Glutamatergic neuron (in vitro differentiated cells): ENCODE measurements at regions not wholly inside any gene's neighbourhood (a gene's known extent, or its start where the extent isn't known, plus 50 kb on each side); places are given as distances from the start of the nearest gene placed in this dataset.

Experiments used
- DNase-seq: peaks from one replicate; pipeline ENCODE4 v3.0.0; 2022
- H3K27ac Mint-ChIP-seq: one replicate; pipeline ENCODE4 v1.8.0; 2020; ENCODE audit warnings: mild to moderate bottlenecking, mixed read lengths, inconsistent platforms; ENCODE audit not compliant: unreplicated experiment
- H3K27me3 Mint-ChIP-seq: one replicate; pipeline ENCODE4 v1.8.0; 2020; ENCODE audit warnings: mild to moderate bottlenecking, moderate library complexity, mixed read lengths, inconsistent platforms; ENCODE audit not compliant: unreplicated experiment
- H3K36me3 Mint-ChIP-seq: one replicate; pipeline ENCODE4 v1.8.0; 2020; ENCODE audit warnings: mild to moderate bottlenecking, mixed read lengths, inconsistent platforms; ENCODE audit not compliant: unreplicated experiment
- H3K4me1 Mint-ChIP-seq: one replicate; pipeline ENCODE4 v1.8.0; 2020; ENCODE audit warnings: mild to moderate bottlenecking, low read depth, mixed read lengths, inconsistent platforms; ENCODE audit not compliant: unreplicated experiment
- H3K4me3 Mint-ChIP-seq: one replicate; pipeline ENCODE4 v1.8.0; 2020; ENCODE audit warnings: mild to moderate bottlenecking, mixed read lengths, inconsistent platforms; ENCODE audit not compliant: unreplicated experiment
- H3K9me3 Mint-ChIP-seq: one replicate; pipeline ENCODE4 v1.8.0; 2020; ENCODE audit warnings: mild to moderate bottlenecking, moderate library complexity, mixed read lengths, inconsistent platforms; ENCODE audit not compliant: unreplicated experiment
- TF ChIP-seq, protein P1 (sequence below): fragments of 200-600 bp; sonication (generic); IDR thresholded peaks from one replicate; pipeline ENCODE4 v1.5.0; 2021; ENCODE audit not compliant: partially characterized antibody, unreplicated experiment

DNA sequence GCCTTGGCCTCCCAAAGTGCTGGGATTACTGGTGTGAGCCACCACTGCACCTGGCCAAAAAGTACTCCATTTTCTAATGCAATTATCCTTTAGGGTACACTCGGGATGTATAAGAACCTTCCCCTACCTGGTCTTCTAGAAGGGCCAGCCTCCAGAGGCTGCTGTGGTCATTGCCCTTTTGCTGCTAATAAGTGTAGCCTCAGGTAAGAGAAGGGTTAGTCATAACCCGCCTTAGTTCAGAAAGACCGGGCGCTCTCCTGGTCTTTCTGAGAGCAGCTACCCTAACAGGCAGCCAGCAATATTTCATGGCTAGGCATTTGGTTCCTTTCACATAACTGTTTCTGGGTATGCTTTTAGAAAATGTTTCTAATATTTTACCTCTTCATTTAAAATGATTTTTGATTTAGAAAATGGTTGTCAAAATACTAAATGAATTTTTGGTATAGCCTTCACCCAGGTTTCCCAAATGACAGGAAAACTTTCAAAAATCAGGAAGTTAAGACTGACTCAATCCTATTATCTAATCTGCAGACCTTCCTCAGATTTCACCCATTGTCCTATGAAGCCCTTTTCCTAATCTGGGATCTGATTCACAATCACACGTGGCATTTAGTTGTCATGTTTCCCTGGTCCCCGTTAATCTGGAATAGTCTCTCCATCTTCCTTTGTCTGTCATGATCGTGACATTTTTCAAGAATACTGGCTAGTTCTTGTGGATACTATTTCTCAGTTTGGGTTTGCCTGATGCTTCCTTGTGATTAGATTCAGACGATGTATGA, 479.0 kb downstream of the SIPA1L2 start:
- no peak for DNase-seq
- Mint-ChIP-seq H3K27me3 (peaks cover 2% of the 10 kb centered on the region), H3K4me3 (no peak overlapping the region), H3K36me3 (no peaks in the 10 kb centered on the region), H3K9me3 (no peaks in the 10 kb centered on the region), H3K27ac (no peak overlapping the region), H3K4me1 (no peaks in the 10 kb centered on the region)
- TF ChIP-seq, protein P1, sequence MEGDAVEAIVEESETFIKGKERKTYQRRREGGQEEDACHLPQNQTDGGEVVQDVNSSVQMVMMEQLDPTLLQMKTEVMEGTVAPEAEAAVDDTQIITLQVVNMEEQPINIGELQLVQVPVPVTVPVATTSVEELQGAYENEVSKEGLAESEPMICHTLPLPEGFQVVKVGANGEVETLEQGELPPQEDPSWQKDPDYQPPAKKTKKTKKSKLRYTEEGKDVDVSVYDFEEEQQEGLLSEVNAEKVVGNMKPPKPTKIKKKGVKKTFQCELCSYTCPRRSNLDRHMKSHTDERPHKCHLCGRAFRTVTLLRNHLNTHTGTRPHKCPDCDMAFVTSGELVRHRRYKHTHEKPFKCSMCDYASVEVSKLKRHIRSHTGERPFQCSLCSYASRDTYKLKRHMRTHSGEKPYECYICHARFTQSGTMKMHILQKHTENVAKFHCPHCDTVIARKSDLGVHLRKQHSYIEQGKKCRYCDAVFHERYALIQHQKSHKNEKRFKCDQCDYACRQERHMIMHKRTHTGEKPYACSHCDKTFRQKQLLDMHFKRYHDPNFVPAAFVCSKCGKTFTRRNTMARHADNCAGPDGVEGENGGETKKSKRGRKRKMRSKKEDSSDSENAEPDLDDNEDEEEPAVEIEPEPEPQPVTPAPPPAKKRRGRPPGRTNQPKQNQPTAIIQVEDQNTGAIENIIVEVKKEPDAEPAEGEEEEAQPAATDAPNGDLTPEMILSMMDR = no peak

DNA sequence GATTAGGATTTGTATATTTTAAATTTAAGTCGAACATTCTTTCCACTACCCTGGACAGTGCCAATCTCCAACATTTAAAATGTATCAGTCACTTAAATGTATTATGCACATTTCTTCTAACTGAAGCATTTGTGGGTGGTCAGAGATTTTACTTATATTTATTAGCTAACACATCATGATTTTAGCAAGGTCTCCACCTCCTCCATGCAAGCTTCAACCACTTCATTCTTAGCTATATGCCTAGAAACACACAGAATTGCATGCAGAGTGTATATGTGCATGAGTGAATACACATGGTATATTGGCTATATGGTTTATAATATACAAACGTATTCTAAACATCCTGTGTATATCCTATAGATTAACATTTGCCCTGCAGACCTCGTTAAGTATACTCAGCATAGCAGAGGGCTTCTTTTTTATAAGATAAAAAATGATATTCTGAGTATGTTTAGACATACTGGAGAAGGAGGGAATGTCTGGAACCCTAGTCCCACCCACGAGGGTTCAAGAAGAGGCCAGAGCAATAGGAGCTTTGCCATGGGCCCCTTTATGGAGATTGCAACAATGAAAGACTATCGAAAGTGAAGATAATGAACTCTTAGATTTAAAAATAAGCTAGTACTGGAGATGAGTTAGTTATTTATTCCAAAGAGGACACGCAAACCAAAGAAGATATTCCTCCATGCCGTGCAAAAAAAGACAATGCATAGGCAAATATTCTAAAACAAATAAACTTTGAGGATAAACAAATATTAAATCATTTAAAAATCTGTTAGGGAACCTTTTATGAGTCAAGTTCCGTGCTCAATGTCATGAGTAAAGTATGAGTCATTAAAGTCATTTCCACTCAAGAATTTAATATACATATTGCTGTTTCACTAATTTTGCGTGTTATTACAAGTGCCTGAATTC, 480.4 kb downstream of the SIPA1L2 start:
- Mint-ChIP-seq H3K9me3 (no peaks in the 10 kb centered on the region), H3K36me3 (no peaks in the 10 kb centered on the region), H3K4me3 (no peak overlapping the region), H3K27me3 (peaks cover 2% of the 10 kb centered on the region), H3K4me1 (no peaks in the 10 kb centered on the region), H3K27ac (no peak overlapping the region)
- TF ChIP-seq, protein P1 = no peak
- no peak for DNase-seq

DNA sequence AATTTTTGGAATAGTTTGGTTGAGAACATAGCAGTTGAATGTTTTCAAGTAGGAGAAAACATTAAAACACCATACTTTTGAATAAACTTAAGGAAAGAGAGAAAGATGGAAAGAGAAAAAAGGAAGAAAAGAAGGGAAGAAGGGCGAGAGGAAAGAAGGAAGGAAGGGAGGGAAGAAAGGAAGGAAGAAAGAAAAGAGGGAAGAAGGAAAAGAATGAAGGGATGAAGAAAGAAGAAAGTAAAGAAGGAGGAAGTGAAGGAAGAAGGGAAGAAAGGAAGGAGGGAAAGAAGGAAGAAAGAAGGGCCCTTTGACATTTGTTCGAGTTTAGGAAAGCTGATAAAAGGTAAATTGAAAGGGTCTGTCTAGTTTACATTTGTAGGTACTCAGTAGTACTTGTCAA, 482.7 kb downstream of the SIPA1L2 start:
- no peak for DNase-seq
- TF ChIP-seq, protein P1 = no peak
- Mint-ChIP-seq H3K9me3 (no peaks in the 10 kb centered on the region), H3K36me3 (no peaks in the 10 kb centered on the region), H3K4me1 (no peaks in the 10 kb centered on the region), H3K4me3 (no peak overlapping the region), H3K27me3 (peaks cover 2% of the 10 kb centered on the region), H3K27ac (no peak overlapping the region)

DNA sequence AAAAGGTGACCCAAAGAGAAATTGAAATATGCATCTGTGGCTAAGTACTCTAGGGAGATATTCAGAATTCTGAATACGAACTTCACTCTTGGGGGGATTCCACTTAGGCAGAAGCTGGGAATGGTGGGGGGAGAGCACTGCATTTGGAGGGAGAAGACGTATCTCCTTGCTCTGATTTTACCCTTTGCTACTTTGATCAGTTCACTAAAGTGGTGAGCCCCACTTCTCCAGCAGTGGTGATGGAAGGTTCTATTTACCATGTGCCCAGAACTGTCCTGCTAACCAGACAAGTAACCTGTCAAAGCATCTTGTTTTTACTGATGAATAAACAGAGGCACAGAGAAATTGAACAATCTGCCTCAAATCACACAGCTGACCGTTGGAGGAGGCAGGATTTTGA, 483.4 kb downstream of the SIPA1L2 start:
- Mint-ChIP-seq H3K36me3 (no peaks in the 10 kb centered on the region), H3K4me3 (no peak overlapping the region), H3K27me3 (peaks cover 2% of the 10 kb centered on the region), H3K9me3 (no peaks in the 10 kb centered on the region), H3K4me1 (no peaks in the 10 kb centered on the region), H3K27ac (no peak overlapping the region)
- DNase-seq = no peak
- TF ChIP-seq, protein P1 = no peak

DNA sequence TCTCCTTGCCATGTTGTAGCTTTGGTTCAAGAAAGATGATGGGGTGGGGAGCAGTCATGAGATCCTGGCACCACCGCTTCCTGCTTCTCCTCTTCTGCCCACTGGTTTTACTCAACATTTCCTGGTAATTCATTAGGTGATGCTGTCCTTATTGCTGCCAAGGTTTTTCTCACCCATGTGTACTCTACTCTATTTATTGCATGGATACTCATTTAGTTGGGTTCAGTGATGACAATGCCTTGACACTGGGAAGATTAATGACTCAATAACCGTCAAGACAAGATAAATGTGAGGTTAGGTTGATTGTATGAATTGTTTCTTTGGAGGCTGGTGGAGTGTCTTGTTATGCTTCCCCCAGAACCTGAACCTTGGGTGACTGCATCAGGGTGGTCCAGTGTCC, 484.2 kb downstream of the SIPA1L2 start:
- TF ChIP-seq, protein P1 = no peak
- no peaks in the 10 kb centered on the region for H3K4me1 Mint-ChIP-seq
- no peaks in the 10 kb centered on the region for H3K9me3 Mint-ChIP-seq
- H3K27ac Mint-ChIP-seq = no peak overlapping the region
- no peak overlapping the region for H3K4me3 Mint-ChIP-seq
- no peak for DNase-seq
- H3K36me3 Mint-ChIP-seq = no peaks in the 10 kb centered on the region
- H3K27me3 Mint-ChIP-seq = peaks cover 2% of the 10 kb centered on the region
